ENCODE measurements at regions not wholly inside any gene's neighbourhood (a gene's known extent, or its start where the extent isn't known, plus 50 kb on each side); places are given as distances from the start of the nearest gene placed in this dataset.
"Not testable (repeated sequence)": the region's sequence is repeated elsewhere in the genome, so short reads cannot be mapped to it uniquely, and the experiment has no call there.

DNA sequence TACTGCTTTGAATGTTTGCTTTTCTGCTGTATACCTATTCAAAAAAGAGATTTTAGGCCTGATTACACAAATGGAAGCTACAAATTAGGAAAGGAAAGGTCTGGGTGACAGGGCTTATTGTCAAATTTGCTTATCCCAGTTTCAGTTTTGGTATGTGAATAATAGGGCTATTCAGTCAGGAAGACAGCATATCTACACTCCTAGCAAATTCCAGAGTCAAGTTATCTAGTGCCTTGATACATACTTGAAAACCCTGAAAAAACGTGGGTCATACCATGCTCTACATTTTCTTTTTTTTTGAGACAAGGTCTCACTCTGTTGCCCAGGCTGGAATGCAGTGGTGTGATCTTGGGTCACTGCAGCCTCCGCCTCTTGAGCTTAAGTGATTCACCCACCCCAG, 59.2 kb upstream of the CCDC180 start:
- not testable (repeated sequence) for DNase-seq (ENCODE audit: low spot score)

DNA sequence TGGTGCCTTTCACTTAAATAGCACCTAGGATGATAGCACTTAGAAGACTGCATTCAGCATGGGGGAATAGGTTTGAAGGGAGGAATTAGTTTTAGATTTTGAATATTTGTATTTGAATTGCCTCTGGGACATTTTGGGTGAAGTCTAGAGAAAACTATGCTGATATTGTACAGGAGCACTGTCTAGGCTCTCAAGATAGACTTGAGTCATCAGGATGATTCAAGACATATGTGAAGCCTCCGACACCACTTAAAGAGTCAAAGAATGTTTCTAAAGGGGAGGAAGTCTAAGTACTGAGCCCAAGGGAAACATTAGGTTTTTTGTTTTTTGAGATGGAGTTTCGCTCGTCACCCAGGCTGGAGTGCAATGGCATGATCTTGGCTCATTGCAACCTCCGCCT, 63.9 kb upstream of the CCDC180 start:
- DNase-seq (ENCODE audit: low spot score): no peak

DNA sequence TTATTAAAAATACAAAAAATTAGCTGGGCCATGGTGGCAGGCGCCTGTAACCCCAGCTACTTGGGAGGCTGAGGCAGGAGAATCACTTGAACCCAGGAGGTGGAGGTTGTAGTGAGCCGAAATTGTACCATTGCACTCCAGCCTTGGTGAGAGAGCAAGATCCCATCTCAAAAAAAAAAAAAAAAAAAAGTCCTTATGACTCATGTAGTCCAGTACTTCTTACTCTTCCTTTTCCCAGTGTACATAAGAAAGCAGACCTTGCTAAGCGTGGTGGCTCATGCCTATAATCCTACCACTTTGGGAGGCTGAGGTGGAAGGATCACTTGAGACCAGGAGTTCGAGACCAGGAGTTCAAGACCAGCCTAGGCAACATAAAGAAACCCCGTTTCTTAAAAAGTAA, 66.0 kb upstream of the CCDC180 start:
- not testable (repeated sequence) for DNase-seq (ENCODE audit: low spot score)

DNA sequence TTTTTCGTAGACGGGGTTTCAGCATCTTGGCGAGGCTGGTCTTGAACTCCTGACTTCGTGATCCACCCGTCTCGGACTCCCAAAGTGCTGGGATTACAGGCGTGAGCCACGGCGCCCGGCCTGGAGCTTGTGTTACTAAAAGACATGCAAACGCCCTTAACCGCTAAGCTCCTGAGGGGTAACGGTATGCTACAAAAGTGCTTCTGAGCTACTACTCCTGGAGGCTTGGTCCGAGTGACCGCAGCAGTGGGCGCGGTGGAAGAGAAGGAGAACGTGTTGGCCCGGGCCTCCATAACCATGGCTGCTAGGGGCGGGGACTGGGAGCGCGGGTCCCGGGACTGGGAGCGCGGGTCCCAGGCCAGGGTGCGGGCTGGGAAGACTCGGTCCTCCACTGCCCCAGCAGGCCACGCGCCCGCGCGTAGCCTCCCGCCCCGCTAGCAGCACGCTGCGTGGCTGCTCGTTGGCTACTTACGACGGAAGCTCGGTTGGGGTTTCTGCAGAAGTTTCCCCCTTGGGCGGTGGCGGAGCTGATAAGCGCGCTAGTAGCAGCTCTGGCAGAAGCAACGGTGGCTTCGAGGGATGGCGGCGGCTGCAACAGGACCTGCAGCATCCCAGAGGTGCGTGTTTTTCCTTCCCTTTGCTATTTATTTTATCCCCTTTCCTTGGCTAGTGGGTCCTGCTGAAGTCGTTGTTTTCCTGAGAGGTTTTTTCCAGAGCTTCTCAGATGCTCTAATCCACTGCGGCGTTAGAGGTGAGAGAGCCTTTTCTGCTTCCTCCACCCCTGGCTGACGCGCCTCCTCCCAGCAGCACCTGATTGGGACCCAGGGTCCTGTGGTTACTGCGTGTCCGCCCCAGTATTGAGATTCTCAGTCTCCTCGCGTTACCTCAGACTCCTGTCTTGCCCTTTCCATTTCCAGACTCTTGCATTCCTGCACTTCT, 69.2 kb upstream of the CCDC180 start:
- DNase-seq (ENCODE audit: low spot score): peak; percentile 65

DNA sequence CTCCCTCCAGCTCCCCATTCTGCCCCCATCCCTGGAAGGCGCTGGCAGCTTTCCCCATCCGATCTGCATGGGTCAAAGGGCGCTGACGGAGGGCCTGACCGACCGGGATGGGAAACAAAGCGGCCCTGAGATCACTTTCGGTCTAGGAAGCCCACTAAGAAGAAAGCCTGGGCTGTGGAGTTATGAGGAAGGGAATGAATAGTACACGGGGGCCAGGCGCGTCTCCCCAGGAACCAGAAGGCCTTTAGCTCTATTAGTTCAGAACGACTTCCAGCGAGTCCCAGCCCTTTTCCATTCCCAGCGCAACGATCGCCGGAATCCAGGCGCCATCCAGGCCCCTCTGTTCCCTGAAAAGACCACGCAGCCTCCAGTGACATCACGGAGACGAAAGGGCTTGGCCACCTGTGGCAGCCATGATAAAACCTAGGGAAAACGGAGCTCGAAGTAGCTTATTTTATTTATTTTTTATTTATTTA, 70.1 kb upstream of the CCDC180 start:
- DNase-seq (ENCODE audit: low spot score): peak; percentile 30

DNA sequence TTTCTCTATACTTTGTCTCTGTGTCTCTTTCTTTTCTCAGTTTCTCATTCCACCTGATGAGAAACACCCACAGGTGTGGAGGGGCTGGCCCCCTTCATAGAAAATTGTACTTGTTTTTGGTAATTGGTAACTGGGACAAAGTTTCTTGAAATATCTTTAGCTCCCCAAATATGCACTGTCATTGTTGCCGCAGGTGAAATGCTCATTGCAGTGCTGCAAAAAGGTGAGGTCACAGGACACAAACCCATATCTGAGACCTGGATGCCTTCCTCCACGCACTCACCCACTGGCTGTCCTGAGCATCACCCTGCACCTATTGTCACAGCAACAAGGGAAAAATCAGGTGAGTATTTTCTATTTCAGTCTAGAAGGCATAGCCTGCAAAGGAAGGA, 74.5 kb upstream of the CCDC180 start:
- DNase-seq (ENCODE audit: low spot score): not testable (repeated sequence)

DNA sequence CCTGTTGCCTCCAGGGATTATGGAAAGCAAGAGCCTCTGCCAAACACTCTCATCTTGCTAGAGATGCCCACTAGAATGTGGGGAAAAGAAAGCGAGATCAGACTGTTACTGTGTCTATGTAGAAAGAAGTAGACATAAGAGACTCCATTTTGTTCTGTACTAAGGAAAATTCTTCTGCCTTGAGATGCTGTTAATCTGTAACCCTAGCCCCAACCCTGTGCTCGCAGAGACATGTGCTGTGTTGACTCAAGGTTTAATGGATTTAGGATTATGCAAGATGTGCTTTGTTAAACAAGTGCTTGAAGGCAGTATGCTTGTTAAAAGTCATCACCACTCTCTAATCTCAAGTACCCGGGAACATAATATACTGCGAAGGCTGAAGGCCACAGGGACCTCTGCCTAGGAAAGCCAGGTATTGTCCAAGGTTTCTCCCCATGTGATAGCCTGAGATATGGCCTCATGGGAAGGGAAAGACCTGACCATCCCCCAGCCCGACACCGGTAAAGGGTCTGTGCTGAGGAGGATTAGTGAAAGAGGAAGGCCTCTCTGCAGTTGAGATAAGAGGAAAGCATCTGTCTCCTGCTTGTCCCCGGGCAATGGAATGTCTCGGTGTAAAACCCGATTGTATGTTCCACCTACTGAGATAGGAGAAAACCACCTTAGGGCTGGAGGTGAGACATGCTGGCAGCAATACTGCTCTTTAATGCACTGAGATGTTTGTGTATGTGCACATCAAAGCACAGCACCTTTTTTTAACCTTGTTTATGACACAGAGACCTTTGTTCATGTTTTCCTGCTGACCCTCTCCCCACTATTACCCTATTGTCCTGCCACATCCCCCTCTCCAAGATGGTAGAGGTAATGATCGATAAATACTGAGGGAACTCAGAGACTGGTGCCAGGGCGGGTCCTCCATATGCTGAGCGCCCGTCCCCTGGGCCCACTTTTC, 75.1 kb upstream of the CCDC180 start:
- DNase-seq (ENCODE audit: low spot score): not testable (repeated sequence)

DNA sequence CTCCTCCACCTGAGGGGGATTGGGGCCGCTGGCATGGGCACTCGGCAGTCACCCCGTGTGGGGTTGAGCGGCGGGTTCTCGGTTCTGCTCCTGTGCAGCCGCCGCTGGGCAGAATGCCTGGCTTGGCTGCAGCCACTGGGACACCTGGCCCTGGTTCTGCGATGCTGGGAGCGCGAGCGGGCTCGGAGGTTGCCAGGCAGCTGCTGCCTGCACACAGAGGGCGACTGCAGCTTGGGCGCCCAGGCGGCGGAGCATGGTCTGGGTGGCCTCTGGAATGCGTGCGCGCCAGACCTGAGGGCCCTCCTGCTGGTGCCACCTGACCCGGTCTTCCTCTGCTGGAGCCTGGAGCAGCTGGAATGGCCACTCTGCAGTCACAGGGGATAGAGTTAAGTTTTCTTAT, 85.1 kb upstream of the CCDC180 start:
- DNase-seq (ENCODE audit: low spot score): not testable (repeated sequence)

DNA sequence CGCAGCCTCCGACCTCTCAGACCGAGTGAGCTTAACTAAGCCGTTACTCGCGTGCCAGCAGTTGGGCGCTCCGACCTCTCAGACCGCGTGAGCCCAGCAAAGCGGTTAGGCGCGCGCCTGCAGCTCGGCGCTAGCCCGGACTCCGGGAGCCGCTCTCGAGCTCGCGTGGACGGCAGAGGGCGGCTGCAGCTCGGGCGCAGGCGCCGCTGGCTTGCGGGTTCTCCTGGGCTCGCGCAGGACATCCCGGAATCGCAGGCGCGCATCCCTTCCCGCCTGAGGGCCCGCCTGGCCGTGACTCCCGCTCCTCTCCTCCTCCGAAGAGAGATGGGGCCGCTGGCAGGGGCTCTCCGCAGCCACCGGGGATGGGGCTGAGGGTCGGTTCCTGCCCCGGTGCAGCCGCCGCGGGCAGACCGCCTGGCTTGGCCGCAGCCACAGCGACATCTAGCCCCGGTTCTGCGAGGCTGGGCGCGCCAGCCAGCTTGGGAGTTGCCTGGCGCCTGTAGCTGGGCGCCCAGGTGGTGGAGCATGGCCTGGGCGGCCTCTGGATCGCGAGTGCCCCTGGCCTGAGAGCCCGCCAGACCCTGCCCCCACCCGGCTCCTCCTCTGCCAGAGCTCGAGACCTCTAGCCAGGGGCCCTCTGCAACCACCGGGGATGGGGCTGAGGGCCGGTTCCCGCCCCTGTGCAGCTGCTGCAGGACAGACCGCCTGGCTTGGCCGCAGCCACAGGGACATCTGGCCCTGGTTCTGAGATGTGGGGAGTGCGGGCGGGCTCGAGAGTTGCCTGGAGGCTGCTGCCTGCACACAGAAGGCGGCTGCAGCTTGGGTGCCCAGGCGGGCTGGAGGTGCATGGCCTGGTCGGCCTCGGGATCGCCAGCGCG, 85.7 kb upstream of the CCDC180 start:
- peak; percentile 59 for DNase-seq (ENCODE audit: low spot score)

DNA sequence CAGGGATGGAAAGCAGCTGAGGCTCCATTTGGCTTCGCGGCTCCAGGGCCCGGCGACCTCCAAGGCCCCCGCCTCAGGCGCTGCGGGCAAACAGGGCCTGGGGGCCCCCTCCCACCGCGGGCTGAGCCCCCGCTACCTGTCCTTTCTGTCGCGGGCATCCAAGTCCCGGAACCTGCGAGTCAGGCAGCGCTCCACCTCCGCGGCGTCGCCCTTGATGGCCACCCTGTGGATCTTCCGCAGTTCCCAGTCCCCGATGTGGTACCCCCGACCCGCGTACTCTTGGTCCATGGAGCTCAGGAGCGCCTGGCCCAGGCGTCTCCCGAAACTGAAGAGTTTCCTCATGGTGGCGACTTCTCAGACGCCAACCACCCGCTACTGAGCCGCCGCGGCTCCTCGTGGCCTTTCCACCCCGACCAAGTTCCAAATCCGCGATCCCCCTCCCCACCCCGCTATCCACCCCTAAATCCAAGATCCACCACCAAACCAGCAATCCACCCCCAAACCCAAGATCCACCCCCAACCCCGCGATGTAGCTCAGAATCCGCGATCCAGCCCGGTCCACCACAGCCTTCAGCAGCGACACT, 86.5 kb upstream of the CCDC180 start:
- DNase-seq (ENCODE audit: low spot score): peak; percentile 26

DNA sequence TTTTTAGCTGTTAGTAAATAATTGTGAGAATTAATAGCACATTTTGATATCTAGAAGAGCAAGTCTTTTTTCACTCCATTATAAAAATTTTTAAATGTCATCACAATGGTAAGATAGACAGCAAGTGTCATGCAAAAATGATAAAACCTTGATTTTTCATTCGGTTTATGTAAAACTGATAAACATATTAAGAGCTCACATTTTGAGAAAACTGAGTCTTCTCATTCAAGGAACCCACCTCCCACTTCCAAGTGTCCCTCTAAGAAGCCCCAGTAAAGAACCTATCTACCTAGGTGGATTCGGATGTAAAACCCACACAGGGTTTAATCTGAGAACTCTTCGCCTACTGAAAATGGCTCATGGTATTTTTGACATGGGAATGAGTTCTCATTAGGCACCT, 87.1 kb upstream of the CCDC180 start:
- not testable (repeated sequence) for DNase-seq (ENCODE audit: low spot score)

DNA sequence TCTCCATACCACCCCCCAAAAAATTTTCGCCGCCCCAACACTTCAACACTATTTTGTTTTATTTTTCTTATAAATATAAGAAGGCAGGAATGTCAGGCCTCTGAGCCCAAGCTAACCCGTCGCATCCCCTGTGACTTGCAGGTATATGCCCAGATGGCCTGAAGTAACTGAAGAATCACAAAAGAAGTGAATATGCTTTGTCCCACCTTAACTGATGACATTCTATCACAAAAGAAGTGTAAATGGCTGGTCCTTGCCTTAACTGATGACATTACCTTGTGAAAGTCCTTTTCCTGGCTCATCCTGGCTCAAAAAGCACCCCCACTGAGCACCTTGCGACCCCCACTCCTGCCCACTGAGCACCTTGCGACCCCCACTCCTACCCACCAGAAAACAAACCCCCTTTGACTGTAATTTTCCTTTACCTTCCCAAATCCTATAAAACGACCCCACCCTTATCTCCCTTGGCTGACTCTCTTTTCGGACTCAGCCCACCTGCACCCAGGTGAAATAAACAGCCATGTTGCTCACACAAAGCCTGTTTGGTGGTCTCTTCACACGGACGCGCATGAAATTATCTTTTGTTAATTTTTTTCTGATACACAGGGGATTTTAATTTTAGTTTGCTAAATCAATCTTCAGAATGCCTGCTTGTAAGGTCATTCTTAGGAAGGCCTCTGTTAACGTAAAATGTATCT, 87.9 kb upstream of the CCDC180 start:
- not testable (repeated sequence) for DNase-seq (ENCODE audit: low spot score)

DNA sequence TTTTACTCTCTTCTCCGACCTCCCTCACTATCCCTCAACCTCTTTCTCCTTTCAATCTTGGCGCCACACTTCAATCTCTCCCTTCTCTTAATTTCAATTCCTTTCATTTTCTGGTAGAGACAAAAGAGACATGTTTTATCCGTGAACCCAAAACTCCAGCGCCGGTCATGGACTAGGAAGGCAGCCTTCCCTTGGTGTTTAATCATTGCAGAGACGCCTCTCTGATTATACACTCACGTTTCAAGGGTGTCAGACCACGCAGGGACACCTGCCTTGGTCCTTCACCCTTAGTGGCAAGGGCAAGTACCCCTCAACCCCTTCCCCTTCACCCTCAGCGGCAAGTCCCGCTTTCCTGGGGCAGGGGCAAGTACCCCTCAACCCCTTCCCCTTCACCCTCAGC, 92.3 kb upstream of the CCDC180 start:
- not testable (repeated sequence) for DNase-seq (ENCODE audit: low spot score)

DNA sequence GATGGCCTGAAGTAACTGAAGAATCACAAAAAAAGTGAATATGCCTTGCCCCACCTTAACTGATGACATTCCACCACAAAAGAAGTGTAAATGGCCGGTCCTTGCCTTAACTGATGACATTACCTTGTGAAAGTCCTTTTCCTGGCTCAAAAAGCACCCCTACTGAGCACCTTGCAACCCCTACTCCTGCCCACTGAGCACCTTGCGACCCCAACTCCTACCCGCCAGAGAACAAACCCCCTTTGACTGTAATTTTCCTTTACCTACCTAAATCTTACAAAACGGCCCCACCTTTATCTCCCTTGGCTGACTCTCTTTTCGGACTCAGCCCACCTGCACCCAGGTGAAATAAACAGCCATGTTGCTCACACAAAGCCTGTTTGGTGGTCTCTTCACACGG, 92.9 kb upstream of the CCDC180 start:
- not testable (repeated sequence) for DNase-seq (ENCODE audit: low spot score)

DNA sequence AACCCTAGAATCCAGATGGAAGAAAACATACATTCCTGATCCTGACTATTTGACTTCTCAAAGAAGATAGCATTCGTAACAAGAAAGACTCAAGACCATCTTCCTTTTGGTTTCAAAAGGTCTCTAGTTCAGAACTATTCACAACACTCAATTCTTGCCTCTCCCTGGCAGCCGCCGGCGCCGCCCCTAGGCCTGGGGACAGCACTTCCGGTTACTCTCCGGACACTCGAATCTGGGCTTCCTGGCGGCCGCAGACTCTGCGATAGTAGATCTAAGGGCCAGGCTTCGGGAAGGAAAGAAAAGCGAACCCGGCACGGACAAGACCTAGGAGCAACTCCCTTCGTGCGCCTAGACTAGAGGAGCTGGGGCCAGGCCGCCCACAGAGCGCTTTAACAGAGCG, 107.8 kb upstream of the CCDC180 start:
- not testable (repeated sequence) for DNase-seq (ENCODE audit: low spot score)

DNA sequence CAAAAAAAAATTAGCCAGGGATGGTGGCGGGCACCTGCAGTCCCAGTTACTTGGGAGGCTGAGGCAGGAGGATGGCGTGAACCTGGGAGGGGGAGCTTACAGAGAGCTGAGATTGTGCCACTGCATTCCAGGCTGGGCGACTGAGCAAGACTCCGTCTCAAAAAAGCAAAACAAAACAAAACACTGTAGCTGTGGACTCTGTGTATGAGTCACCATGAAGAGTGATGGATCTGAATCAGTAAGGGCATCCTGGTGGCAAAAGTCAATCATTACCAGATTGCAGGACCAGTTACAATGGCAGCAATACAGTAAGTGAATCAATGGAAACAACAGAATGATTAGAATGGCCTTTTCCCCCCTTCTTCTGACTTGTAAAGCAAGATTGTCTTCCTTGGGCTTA, 113.7 kb upstream of the CCDC180 start:
- not testable (repeated sequence) for DNase-seq (ENCODE audit: low spot score)

DNA sequence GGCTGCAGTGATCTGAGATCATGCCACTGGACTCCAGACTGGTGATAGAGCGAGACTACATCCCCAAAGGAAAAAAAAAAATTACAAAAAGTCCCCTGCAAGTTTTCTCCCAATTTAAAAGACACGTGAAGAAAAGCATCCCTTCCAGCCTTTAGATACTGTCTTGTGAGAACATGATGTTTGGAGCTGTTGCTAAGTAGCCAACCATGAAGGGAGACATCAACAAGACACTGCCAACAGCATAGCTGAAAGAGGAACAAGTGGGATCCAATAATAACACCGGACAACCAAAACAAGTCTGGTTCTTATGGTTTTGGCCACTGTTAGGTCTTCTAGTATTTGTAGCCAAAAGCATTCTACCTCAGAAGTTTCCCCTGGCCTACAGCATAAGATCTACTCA, 118.9 kb upstream of the CCDC180 start:
- no peak for DNase-seq (ENCODE audit: low spot score)

DNA sequence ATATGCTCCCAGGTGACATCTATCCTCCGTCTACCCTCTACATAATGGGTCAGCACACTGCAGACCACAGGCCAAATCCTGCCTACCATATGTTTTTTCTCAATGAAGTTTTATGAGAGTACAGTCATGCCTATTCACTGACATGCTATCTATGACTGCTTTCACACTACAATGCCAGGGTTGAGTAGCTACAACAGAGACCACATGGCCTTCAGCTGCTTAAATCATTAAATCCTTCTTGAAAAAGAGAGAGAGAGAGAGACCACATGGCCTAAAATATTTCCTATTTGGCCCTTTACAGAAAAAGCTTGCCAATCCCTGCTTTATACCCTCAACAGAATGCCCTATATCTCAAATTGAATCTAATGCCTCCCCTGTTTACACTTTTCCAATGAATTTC, 119.8 kb upstream of the CCDC180 start:
- not testable (repeated sequence) for DNase-seq (ENCODE audit: low spot score)

DNA sequence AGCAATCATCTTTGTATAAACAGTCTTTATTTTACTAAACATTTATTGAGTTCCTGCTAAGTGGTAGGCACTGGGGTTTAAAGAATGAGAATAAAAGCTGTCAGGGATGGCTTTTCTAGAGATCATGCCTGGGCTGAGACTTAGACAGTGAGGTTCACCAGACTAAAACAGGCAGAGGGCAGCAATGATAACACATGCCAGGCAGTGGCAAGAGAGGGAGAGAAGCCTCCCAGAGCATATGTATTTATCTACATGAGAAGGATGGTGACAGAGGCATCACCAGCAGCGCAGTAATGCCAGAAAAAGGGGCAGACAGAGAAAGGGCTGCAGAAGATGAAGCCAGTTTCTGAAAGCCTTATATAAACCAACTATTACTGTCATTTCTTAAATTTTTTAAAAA, 121.0 kb upstream of the CCDC180 start:
- DNase-seq (ENCODE audit: low spot score): no peak

DNA sequence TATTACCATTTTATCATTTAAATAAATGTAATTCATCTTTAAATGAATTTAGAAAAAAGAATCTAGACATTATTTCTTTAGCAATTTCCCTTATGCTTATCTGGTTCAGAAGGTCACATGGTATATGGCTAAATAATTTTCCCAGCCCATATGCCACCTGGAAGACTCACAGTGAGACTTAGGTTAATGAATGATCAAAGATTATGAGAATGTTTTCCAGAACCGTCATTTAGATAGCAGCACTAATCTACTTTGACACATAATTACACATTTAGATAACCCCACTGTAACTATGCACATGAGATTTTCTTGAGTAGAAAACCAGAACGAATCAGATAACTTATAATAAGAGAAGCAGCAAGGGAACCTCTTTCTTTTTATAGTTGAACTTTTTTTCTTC, 124.9 kb upstream of the CCDC180 start:
- not testable (repeated sequence) for DNase-seq (ENCODE audit: low spot score)

DNA sequence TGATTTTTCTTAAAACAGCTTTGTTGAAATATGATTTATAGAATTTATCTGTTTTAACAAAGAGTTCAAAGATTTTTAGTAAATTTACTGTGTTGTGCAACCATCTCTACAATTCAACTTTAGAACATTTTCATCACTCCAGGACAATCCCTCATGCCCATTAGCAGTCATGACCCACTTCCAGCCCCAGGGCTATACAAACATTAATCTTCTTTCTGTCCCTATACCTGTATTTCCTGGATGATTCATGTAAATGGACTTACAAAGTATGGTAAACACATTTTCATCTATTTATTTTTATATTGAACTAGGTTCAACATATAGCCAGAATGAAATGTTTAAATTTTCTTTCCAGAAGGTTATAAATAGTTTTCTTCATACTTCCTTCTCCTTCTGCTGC, 127.8 kb upstream of the CCDC180 start:
- DNase-seq (ENCODE audit: low spot score): no peak
